HCEC 1CT (cell line): ENCODE measurements at regions not wholly inside any gene's neighbourhood (a gene's known extent, or its start where the extent isn't known, plus 50 kb on each side); places are given as distances from the start of the nearest gene placed in this dataset.
A peak's percentile ranks its signal among the peaks of the same experiment; 100 is the strongest.
"Not testable (repeated sequence)": the region's sequence is repeated elsewhere in the genome, so short reads cannot be mapped to it uniquely, and the experiment has no call there.

ENCODE experiments used
- DNase-seq: peaks from one replicate; pipeline ENCODE4 v3.0.0-alpha.2; 2017

GRCh38 chrX:139023531-139023930 lies 312.0 kb upstream of the FGF13 start:
- no peak for DNase-seq

- DNase-seq = no peak
These were observed 309.3 kb upstream of the FGF13 start for GRCh38 chrX:139020801-139021200.

GRCh38 chrX:139018436-139018835 lies 306.9 kb upstream of the FGF13 start:
- no peak for DNase-seq

GRCh38 chrX:139015627-139016026 lies 304.1 kb upstream of the FGF13 start:
- no peak for DNase-seq

- no peak for DNase-seq
These were observed 296.7 kb upstream of the FGF13 start for GRCh38 chrX:139008185-139008584.

- not testable (repeated sequence) for DNase-seq
These were observed 292.5 kb upstream of the FGF13 start for GRCh38 chrX:139003856-139004527.

- DNase-seq = no peak
These were observed 290.8 kb upstream of the FGF13 start for GRCh38 chrX:139002319-139002718.

- DNase-seq = no peak
These were observed 284.8 kb upstream of the FGF13 start for GRCh38 chrX:138996268-138996667.

GRCh38 chrX:138995458-138995857 lies 283.9 kb upstream of the FGF13 start:
- DNase-seq = no peak

GRCh38 chrX:138990425-138990824 lies 278.9 kb upstream of the FGF13 start:
- not testable (repeated sequence) for DNase-seq

GRCh38 chrX:138986866-138987265 lies 275.3 kb upstream of the FGF13 start:
- DNase-seq = peak; percentile 43

- DNase-seq = peak; percentile 46
These were observed 274.7 kb upstream of the FGF13 start for GRCh38 chrX:138986235-138986634.

- no peak for DNase-seq
These were observed 270.8 kb upstream of the FGF13 start for GRCh38 chrX:138982365-138982764.

GRCh38 chrX:138964501-138964900 lies 253.0 kb upstream of the FGF13 start:
- DNase-seq = no peak

GRCh38 chrX:138962419-138962818 lies 250.9 kb upstream of the FGF13 start:
- DNase-seq = not testable (repeated sequence)

GRCh38 chrX:138954976-138955375 lies 243.5 kb upstream of the FGF13 start:
- DNase-seq = no peak

- DNase-seq = peak; percentile 55
These were observed 235.4 kb upstream of the FGF13 start for GRCh38 chrX:138946926-138947325.

GRCh38 chrX:138945219-138945618 lies 233.7 kb upstream of the FGF13 start:
- DNase-seq = peak; percentile 58

GRCh38 chrX:138939038-138939437 lies 227.5 kb upstream of the FGF13 start:
- DNase-seq = no peak

- DNase-seq = no peak
These were observed 226.5 kb upstream of the FGF13 start for GRCh38 chrX:138938003-138938402.

GRCh38 chrX:138931212-138931611 lies 219.7 kb upstream of the FGF13 start:
- DNase-seq = no peak

- DNase-seq = no peak
These were observed 219.0 kb upstream of the FGF13 start for GRCh38 chrX:138930583-138930945.

- no peak for DNase-seq
These were observed 218.5 kb upstream of the FGF13 start for GRCh38 chrX:138929926-138930582.

GRCh38 chrX:138928737-138929459 lies 217.4 kb upstream of the FGF13 start:
- no peak for DNase-seq
